A549 (cell line): ENCODE measurements at regions not wholly inside any gene's neighbourhood (a gene's known extent, or its start where the extent isn't known, plus 50 kb on each side); places are given as distances from the start of the nearest gene placed in this dataset.
A peak's percentile ranks its signal among the peaks of the same experiment; 100 is the strongest.

ENCODE experiments used
- ATAC-seq, 2 experiments: fragments of 200-7000 bp in 1 of 2; fragments of >200 bp in 1 of 2; cut with Nextera tagmentation in 1 of 2; cut with Tn5 transposase in 1 of 2; 3 replicates each; pipeline versions ENCODE4 v1.8.0 to v1.9.1; 2018 to 2020; ENCODE audit warnings: mild to moderate bottlenecking in 1 of 2, moderate library complexity in 1 of 2
- CTCF ChIA-PET: fragments of 300-600 bp; sonication (Branson Sonifier 250); formaldehyde crosslinking; extraction: SDS; loops from one replicate; lab custom pipeline; 2021; ENCODE audit warnings: antibody characterized with exemption, inconsistent platforms; lab: Yijun Ruan, JAX
- POLR2A ChIA-PET: fragments of 350-600 bp; formaldehyde crosslinking; extraction: SDS; loops from one replicate; lab custom pipeline; 2021; ENCODE audit warnings: antibody characterized with exemption, inconsistent platforms; lab: Yijun Ruan, JAX
- DNase-seq, 2 experiments: peaks; one replicate each; pipeline versions ENCODE4 v3.0.0 to v3.0.0-alpha.2; 2011 to 2016; ENCODE audit warnings: low read depth in 1 of 2, low spot score in 1 of 2
- FAIRE-seq: peaks from 2 replicates; lab custom pipeline; 2011; peaks lifted over from hg19 to GRCh38; lab: Jason Lieb, UNC
- H3K27ac ChIP-seq, 2 experiments: fragments of >200 bp; sonication (Bioruptor Twin); formaldehyde crosslinking; 3 replicates each; pipeline ENCODE4 v1.5.1; 2016 to 2017
- H3K4me1 ChIP-seq: fragments of >200 bp; sonication (Bioruptor Twin); formaldehyde crosslinking; 3 replicates; pipeline ENCODE4 v1.6.1; 2016
- H3K4me2 ChIP-seq: fragments of >200 bp; sonication (Bioruptor Twin); formaldehyde crosslinking; 3 replicates; pipeline ENCODE4 v1.6.1; 2016
- H3K4me3 ChIP-seq: fragments of >200 bp; sonication (Bioruptor Twin); formaldehyde crosslinking; 3 replicates; pipeline ENCODE4 v1.5.1; 2016
- H3K9me3 ChIP-seq: fragments of >200 bp; sonication (Bioruptor Twin); formaldehyde crosslinking; 3 replicates; pipeline ENCODE4 v1.6.1; 2016
- BCL3 ChIP-seq: fragments of >200 bp; sonication (Bioruptor Twin); formaldehyde crosslinking; IDR thresholded peaks from 3 replicates; pipeline ENCODE4 v1.6.1; 2016
- BHLHE40 ChIP-seq: IDR thresholded peaks from 2 replicates; pipeline ENCODE4 v1.6.1; 2012; ENCODE audit warnings: low read depth, low read length, inconsistent platforms
- CEBPB ChIP-seq, 2 experiments: fragments of >200 bp in 1 of 2; sonication (Bioruptor Twin) in 1 of 2; formaldehyde crosslinking in 1 of 2; IDR thresholded peaks; 2 replicates each; pipeline ENCODE4 v1.6.1; 2012 to 2016
- CTCF ChIP-seq: fragments of >200 bp; sonication (Bioruptor Twin); formaldehyde crosslinking; IDR thresholded peaks from 3 replicates; pipeline ENCODE4 v1.5.1; 2016
- E2F6 ChIP-seq: IDR thresholded peaks from 2 replicates; pipeline ENCODE4 v1.6.1; 2012; ENCODE audit warnings: low read depth, borderline replicate concordance
- EHF ChIP-seq: fragments of 250-450 bp; sonication (Bioruptor Pico); IDR thresholded peaks from 2 replicates; pipeline ENCODE4 v1.5.0; 2020; ENCODE audit warnings: mild to moderate bottlenecking
- FOSL2 ChIP-seq, 2 experiments: fragments of 450-650 bp in 1 of 2; fragments of >200 bp in 1 of 2; sonication (Bioruptor Twin) in 1 of 2; formaldehyde crosslinking; IDR thresholded peaks; 2 replicates each; pipeline versions ENCODE4 v1.5.0 to v1.6.1; 2016 to 2020; ENCODE audit warnings: mild to moderate bottlenecking in 1 of 2, moderate library complexity in 1 of 2
- HES2 ChIP-seq: fragments of >200 bp; sonication (Bioruptor Twin); formaldehyde crosslinking; IDR thresholded peaks from 2 replicates; pipeline ENCODE4 v1.6.1; 2016
- HMGXB4 ChIP-seq: fragments of 250-450 bp; sonication (Bioruptor Pico); IDR thresholded peaks from 2 replicates; pipeline ENCODE4 v1.5.0; 2021; ENCODE audit warnings: mild to moderate bottlenecking, moderate library complexity, borderline replicate concordance
- MAFK ChIP-seq: fragments of 450-650 bp; IDR thresholded peaks from 2 replicates; pipeline ENCODE4 v1.6.1; 2014; ENCODE audit not compliant: partially characterized antibody
- MAX ChIP-seq: IDR thresholded peaks from 2 replicates; pipeline ENCODE4 v1.6.1; 2012
- NFE2L2 ChIP-seq: fragments of 150-350 bp; conservative IDR thresholded peaks from 2 replicates; pipeline ENCODE4 v1.6.1; 2014; ENCODE audit warnings: low read length
- RAD21 ChIP-seq, 2 experiments: fragments of >200 bp in 1 of 2; sonication (Bioruptor Twin) in 1 of 2; formaldehyde crosslinking in 1 of 2; IDR thresholded peaks in 1 of 2; conservative IDR thresholded peaks in 1 of 2; 2 replicates in 1 of 2; 3 replicates in 1 of 2; pipeline ENCODE4 v1.6.1; 2012 to 2018; ENCODE audit warnings: inconsistent platforms in 1 of 2
- RCOR1 ChIP-seq: fragments of 150-350 bp; IDR thresholded peaks from 2 replicates; pipeline ENCODE4 v1.6.1; 2014; ENCODE audit warnings: antibody characterized with exemption, low read length, low read depth
- RNF2 ChIP-seq: fragments of 200-600 bp; sonication (generic); IDR thresholded peaks from 2 replicates; pipeline ENCODE4 v1.6.1; 2016; ENCODE audit warnings: low read depth, mild to moderate bottlenecking, antibody characterized with exemption, moderate library complexity, borderline replicate concordance
- SMC3 ChIP-seq: fragments of >200 bp; sonication (Bioruptor Twin); formaldehyde crosslinking; IDR thresholded peaks from 3 replicates; pipeline ENCODE4 v1.6.1; 2018; ENCODE audit warnings: inconsistent platforms
- TFCP2L1 ChIP-seq: fragments of 250-450 bp; sonication (Bioruptor Pico); IDR thresholded peaks from 2 replicates; pipeline ENCODE4 v1.5.0; 2021; ENCODE audit warnings: mild to moderate bottlenecking
- USF2 ChIP-seq: fragments of 450-650 bp; IDR thresholded peaks from 2 replicates; pipeline ENCODE4 v1.6.1; 2014; ENCODE audit warnings: antibody characterized with exemption
- ZC3H11A ChIP-seq: fragments of 450-650 bp; IDR thresholded peaks from 2 replicates; pipeline ENCODE4 v1.6.1; 2014; ENCODE audit warnings: antibody characterized with exemption, mild to moderate bottlenecking
- ZSCAN20 ChIP-seq: fragments of 250-450 bp; sonication (Bioruptor Pico); IDR thresholded peaks from 2 replicates; pipeline ENCODE4 v1.8.0; 2022; ENCODE audit warnings: mild to moderate bottlenecking, moderate library complexity
- WGBS: methylation state at CpG from one replicate; pipeline ENCODE4 v1.1.6; 2017; ENCODE audit errors: missing lambda C conversion rate; 5-methylcytosine and 5-hydroxymethylcytosine counted together

GRCh38 chr7:142606081-142606480 is 143.2 kb upstream of the PRSS1 start:
- H3K4me1 ChIP-seq = no peaks in the 10 kb centered on the region
- no peak for FAIRE-seq
- no peak for ATAC-seq
- no peak overlapping the region for H3K4me3 ChIP-seq
- H3K9me3 ChIP-seq = no peaks in the 10 kb centered on the region
- no peak overlapping the region for H3K27ac ChIP-seq
- TF ChIP-seq HMGXB4 (CRISPR knock-in tag) (no peak), BHLHE40 (no peak), MAFK (no peak), CEBPB (IDR thresholded peaks at IDR 0.05) (no peak), HES2 (no peak), BCL3 (no peak), FOSL2 (IDR thresholded peaks at IDR 0.05) (no peak), FOSL2 (CRISPR knock-in tag; IDR thresholded peaks at IDR 0.05) (no peak), ZSCAN20 (CRISPR knock-in tag) (no peak)
- TF ChIP-seq, all 56 proteins: peak for 0
- H3K4me2 ChIP-seq = no peak overlapping the region
- ChIA-PET POLR2A (no interaction called here), CTCF (interaction anchor here (3.1 to 5.3 kb wide), 3 partner anchors 69 to 205 kb away, joined by 8 to 56 read pairs (median 28); no protein-coding TSS in a partner anchor)
- WGBS = 25% methylated on average over 5 of the region's 5 CpGs
- DNase-seq = no peak

- H3K4me2 ChIP-seq = no peak overlapping the region
- 52% methylated on average over 3 of the region's 3 CpGs for WGBS
- POLR2A ChIA-PET = no interaction called here
- FAIRE-seq = no peak
- TF ChIP-seq ZC3H11A (no peak), RNF2 (no peak), RCOR1 (no peak), TFCP2L1 (CRISPR knock-in tag) (no peak), HES2 (no peak)
- no peak overlapping the region for H3K4me3 ChIP-seq
- H3K27ac ChIP-seq = no peak overlapping the region
- H3K4me1 ChIP-seq = no peaks in the 10 kb centered on the region
- no peak for ATAC-seq
- CTCF ChIA-PET = interaction anchor here (0.6 to 5.3 kb wide), 37 partner anchors 10 to 403 kb away, joined by 3 to 56 read pairs (median 4); no protein-coding TSS in a partner anchor
- DNase-seq = no peak
- no peaks in the 10 kb centered on the region for H3K9me3 ChIP-seq
Measured at GRCh38 chr7:142604671-142605070, 144.6 kb upstream of the PRSS1 start.

GRCh38 chr7:142603870-142604448 is 145.3 kb upstream of the PRSS1 start:
- H3K4me3 ChIP-seq = no peak overlapping the region; the same call in 2 of the 3 replicates
- H3K27ac ChIP-seq = no peak overlapping the region
- peak overlapping the region; percentile 64 for H3K4me2 ChIP-seq
- WGBS = 13% methylated on average over 9 of the region's 9 CpGs
- POLR2A ChIA-PET = no interaction called here
- CTCF ChIA-PET = interaction anchor here (0.6 to 5.3 kb wide), 42 partner anchors 9 to 403 kb away, joined by 3 to 56 read pairs (median 4); no protein-coding TSS in a partner anchor
- DNase-seq (peak; percentile 57 to 66), FAIRE-seq (no peak), ATAC-seq (peak; percentile 43 to 65; a peak in 5 of 6 replicates)
- H3K9me3 ChIP-seq = no peaks in the 10 kb centered on the region
- TF ChIP-seq NFE2L2 (0 out of 2 replicates have a peak, but pooled peaks have one; percentile 12), RAD21 (conservative IDR thresholded peaks at IDR 0.05 in 1 of 2, IDR thresholded peaks at IDR 0.05 in 1 of 2) (peak; percentile 79 to 80), SMC3 (peak; percentile 62), RNF2 (no peak), EHF (CRISPR knock-in tag) (no peak), BHLHE40 (no peak), USF2 (no peak), MAX (0 out of 2 replicates have a peak, but pooled peaks have one; percentile 22), CTCF (peak; percentile 86), E2F6 (no peak; the same call in 1 of the 2 replicates), MAFK (peak; percentile 35)
- no peaks in the 10 kb centered on the region for H3K4me1 ChIP-seq
